Right lobe of liver (tissue), 4 donors: ENCODE measurements at regions not wholly inside any gene's neighbourhood (a gene's known extent, or its start where the extent isn't known, plus 50 kb on each side); places are given as distances from the start of the nearest gene placed in this dataset.

Experiments
- CTCF ChIP-seq, 4 donors: fragments of 200-600 bp in 3 of 4; fragments of 450-650 bp in 1 of 4; IDR thresholded peaks; one replicate each; pipeline versions ENCODE4 v1.5.1 to v1.8.0; 2016 to 2022; ENCODE audit warnings: antibody characterized with exemption in 4 of 4, mild to moderate bottlenecking in 2 of 4
- POLR2A ChIP-seq: fragments of 450-650 bp; IDR thresholded peaks from one replicate; pipeline ENCODE4 v1.6.1; 2017; ENCODE audit warnings: antibody characterized with exemption, mild to moderate bottlenecking
- donor health status: DM: no; HTN: no; CAD: no.
- donor health status: DM: no; HTN: no; CAD: no.
- donor health status: DM: no; HTN: yes; CAD: no.

DNA sequence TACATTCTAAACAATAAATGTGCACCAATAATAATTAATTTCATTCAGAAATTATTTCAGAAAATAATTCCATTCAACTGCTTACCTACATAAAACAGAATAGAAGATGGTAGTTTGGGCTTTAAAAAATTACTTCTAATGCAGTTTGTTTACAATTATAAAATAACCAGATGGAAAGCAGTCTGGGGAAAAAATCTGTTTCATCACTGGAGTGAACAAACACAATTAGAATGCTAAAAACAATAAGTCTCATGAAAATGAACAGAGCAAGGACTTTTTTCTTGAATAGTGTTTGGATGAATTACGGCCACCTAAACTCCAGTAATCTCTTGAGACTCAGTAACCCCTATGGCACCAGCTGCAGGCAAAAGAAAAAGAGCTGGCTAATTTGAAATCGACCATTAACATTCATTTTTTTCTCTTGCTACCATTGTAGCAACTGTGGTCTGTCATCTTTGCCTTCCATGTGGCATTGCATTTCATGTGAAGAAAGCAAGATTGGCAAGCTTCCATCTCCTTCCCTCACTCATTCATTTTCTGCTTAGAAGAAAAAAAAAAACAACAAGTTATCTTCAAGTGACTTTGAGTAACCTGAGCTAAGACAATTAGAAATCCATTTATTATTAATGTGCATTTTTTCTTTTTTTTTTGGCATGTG is 88.4 kb upstream of the CEP85L start:
- no peak for TF ChIP-seq CTCF (IDR thresholded peaks at IDR 0.05)
- TF ChIP-seq POLR2A: no peak
